22Rv1 (cell line): ENCODE measurements at regions not wholly inside any gene's neighbourhood (a gene's known extent, or its start where the extent isn't known, plus 50 kb on each side); places are given as distances from the start of the nearest gene placed in this dataset.

ENCODE experiments used
- H3K27ac ChIP-seq: fragments of 450-650 bp; 2 replicates; pipeline ENCODE4 v1.5.1; 2017
- ZFX ChIP-seq: fragments of 450-650 bp; IDR thresholded peaks from 2 replicates; pipeline ENCODE4 v1.6.1; 2017; ENCODE audit warnings: antibody characterized with exemption, borderline replicate concordance
- TF ChIP-seq, protein P1 (sequence below): fragments of 450-650 bp; IDR thresholded peaks from 2 replicates; pipeline ENCODE4 v1.5.1; 2017; ENCODE audit warnings: mild to moderate bottlenecking

DNA sequence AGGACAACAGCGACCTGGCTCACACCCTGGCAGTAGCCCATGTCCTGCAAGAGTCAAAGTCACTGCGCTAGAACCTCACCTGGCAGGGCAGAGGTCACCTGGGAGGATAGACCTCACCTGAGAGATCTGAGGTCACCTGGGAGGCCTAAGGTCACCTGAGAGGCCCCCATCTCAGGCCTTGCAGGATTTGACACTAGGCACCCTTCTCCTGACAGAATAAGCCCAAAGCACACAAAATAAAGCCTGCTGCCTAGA is 75.2 kb upstream of the SPTLC1 start:
- TF ChIP-seq, protein P1, sequence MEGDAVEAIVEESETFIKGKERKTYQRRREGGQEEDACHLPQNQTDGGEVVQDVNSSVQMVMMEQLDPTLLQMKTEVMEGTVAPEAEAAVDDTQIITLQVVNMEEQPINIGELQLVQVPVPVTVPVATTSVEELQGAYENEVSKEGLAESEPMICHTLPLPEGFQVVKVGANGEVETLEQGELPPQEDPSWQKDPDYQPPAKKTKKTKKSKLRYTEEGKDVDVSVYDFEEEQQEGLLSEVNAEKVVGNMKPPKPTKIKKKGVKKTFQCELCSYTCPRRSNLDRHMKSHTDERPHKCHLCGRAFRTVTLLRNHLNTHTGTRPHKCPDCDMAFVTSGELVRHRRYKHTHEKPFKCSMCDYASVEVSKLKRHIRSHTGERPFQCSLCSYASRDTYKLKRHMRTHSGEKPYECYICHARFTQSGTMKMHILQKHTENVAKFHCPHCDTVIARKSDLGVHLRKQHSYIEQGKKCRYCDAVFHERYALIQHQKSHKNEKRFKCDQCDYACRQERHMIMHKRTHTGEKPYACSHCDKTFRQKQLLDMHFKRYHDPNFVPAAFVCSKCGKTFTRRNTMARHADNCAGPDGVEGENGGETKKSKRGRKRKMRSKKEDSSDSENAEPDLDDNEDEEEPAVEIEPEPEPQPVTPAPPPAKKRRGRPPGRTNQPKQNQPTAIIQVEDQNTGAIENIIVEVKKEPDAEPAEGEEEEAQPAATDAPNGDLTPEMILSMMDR: no peak
- no peak for TF ChIP-seq ZFX
- no peak overlapping the region for H3K27ac ChIP-seq

DNA sequence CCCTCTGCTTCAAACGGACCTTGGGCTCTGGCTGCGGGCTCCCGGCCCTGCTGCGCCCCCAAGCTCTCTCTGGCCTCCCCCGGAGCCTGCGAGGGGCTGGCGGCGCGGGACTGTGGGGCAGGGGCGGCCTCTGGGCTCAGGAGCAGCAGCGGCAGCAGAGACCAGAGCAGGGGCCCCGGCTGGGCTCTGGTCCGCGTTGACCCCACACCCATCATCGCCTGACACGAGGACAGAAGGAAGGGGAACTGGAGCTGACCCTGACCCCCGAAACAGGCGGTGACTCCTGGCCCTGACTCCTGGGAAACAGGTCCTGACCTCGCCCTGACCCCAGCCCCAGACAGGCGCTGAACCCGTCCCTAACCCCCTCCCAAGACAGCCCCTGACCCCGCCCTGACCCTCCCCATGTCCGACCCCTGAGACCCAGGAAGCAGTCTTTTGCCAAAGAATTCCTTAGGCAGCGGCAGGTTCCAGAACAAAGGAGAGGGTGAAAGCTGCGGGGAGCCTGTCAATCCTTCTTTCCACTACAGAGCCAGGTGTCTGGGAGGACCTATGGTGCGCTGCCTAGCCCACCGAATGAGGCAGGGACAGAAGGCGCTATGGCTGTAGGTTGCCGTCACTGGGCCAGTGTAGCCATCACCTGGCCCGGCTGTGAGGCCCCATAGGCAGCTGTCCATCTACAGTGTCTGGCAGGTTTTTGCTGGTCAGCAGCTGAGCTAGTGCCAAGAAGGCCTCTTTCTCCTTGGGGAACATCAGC is 74.7 kb upstream of the SPTLC1 start:
- TF ChIP-seq, protein P1: no peak
- no peak for TF ChIP-seq ZFX
- H3K27ac ChIP-seq: no peak overlapping the region

DNA sequence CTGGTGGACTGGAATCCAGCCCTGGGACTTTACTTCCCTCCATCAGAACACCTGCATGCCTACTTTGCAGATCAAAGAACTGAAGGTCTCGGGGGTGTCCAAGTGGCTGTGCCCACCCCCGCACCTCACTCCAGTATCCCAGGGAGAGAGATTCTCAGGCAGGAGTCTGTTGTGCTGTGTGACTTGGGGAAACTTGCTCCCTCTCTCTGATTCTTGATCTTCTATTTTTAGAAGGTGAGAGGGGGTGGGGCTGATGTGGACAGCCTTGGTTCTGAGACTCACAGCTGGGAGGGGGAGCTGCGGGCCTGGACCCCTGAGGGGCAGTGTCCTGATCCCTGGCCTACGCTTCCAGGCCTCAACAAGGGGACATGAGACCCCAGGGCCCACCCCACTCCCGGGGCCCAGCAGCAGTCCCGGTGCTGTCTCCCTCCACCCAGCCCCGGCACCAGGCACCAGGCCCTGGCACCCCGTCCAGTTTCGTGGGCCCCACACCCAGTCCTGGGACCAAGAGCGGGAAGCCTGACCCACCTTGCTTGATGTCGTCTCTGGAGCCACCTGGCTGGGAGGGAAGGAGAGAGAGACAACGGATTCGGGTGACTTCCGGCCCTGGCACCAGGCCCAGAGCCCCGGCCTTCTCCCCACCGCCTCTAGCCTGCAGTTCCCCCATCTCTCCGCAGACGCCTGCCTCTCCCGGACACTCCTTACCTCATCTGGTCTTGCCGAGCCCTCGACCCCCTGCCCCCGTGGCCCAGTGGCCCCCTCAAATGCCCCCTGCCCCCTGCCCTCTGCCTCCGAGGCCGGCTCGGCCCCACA is 74.0 kb upstream of the SPTLC1 start:
- H3K27ac ChIP-seq: no peak overlapping the region
- TF ChIP-seq, protein P1: no peak
- no peak for TF ChIP-seq ZFX

DNA sequence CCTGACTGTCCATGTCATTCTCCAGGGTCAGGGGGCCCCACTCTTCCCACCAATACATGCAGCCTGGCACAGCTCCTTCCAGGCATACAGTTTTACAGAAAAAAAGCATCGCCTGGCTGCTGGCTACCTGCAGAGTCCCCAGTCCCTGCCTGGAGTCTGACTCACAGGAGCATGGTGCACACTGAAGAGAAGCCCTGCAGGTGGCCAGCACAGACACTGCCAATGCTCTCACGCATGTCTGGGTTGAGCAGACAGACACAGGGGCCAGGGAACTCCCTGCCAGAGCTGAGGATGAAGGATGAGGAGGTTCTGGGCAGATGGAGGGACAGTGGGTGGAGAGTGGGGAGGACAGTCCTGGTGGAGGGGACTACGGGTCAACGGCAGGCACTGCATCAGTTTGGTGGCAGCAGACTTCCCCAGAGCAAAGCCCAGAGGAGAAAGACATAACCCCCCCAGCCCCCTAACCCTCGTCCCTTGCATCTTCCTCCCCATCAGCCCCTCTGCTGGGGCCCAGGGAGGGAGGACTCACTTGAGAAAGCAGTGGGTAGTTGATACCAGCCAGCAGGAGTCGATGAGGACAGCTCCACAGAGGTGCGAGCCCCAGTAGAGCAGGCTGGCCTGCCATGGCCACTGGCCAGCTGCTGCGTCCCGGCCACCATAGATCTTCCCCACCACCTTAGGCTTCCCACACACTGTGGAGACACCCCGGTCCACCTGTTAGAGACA is 72.9 kb upstream of the SPTLC1 start:
- no peak for TF ChIP-seq ZFX
- TF ChIP-seq, protein P1: no peak
- no peak overlapping the region for H3K27ac ChIP-seq

DNA sequence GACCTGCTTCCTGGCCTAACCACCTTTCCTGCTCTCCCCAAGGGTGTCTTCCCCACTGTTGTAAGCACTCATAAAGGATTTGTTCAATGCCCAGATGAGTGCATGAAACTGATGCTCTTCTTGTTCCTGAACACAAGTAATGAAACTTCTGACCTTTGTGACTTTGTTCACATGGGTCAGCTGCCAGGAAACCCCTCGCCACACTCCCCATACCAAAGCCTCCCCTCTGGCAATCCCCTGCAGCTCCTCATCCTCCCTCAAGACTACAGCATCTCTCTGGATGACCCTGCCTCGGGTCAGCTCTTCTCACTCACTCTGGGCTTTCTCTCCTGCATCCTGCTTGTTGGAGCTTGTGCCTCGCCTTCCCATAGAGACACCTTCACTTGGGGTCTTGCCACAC is 72.2 kb upstream of the SPTLC1 start:
- H3K27ac ChIP-seq: no peak overlapping the region
- TF ChIP-seq, protein P1: no peak
- no peak for TF ChIP-seq ZFX

DNA sequence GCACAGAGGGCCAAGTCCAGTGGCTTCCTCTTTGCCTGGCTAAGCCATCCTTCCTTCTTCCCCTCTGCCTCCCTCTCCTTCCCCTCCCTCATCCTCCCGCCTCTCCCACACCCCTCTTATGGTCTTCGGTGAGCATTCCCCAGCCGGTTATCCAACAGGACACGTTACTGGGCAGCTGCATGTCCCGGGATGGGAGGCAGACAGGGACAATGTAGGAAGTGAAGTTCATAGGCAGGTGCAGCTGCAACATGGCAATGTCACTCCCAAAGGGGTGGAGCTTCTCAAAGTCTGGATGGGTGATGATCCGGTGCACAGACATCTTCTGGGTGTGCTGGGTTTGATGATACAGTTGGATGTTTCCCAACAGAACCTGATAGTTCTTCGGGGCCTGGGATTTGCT is 71.4 kb upstream of the SPTLC1 start:
- TF ChIP-seq ZFX: no peak
- TF ChIP-seq, protein P1: no peak
- no peak overlapping the region for H3K27ac ChIP-seq
